ENCODE measurements at regions not wholly inside any gene's neighbourhood (a gene's known extent, or its start where the extent isn't known, plus 50 kb on each side); places are given as distances from the start of the nearest gene placed in this dataset.

GRCh38 chr7:109694149-109695071 is 1124.7 kb downstream of the DNAJB9 start:
- no peak for TF ChIP-seq CTCF (IDR thresholded peaks at IDR 0.05)
- TF ChIP-seq POLR2A (IDR thresholded peaks at IDR 0.05) = no peak

Data from thyroid gland (tissue), 4 donors.